IMR-90 (cell line): ENCODE measurements at regions not wholly inside any gene's neighbourhood (a gene's known extent, or its start where the extent isn't known, plus 50 kb on each side); places are given as distances from the start of the nearest gene placed in this dataset.

Source experiments
- ATAC-seq: fragments of 200-7000 bp; cut with Tn5 transposase; 2 replicates; pipeline ENCODE4 v1.9.1; 2020; ENCODE audit warnings: low read depth, mild to moderate bottlenecking, moderate library complexity
- BruUV-seq: library from RNA; stranded (reverse); fragments of 400-500 nt; replicated peaks from 2 replicates; lab custom pipeline; 2021; lab: Mats Ljungman, UMichigan
- CTCF ChIA-PET: fragments of 300-600 bp; formaldehyde crosslinking; extraction: SDS; loops from one replicate; lab custom pipeline; 2021; ENCODE audit warnings: antibody characterized with exemption; lab: Yijun Ruan, JAX
- POLR2A ChIA-PET: fragments of 300-600 bp; sonication (Branson Sonifier 250); formaldehyde crosslinking; loops from one replicate; lab custom pipeline; 2022; ENCODE audit warnings: antibody characterized with exemption; ENCODE audit not compliant: unreplicated experiment; lab: Charles Lee
- DNase-seq: peaks from one replicate; pipeline ENCODE4 v3.0.0; 2013
- H2AFZ ChIP-seq: replicated peaks from 2 replicates; pipeline ENCODE3; 2013; ENCODE audit warnings: low read length, mild to moderate bottlenecking; ENCODE audit not compliant: poor library complexity
- H2AK5ac ChIP-seq: 2 replicates; pipeline ENCODE4 v1.6.1; 2013; ENCODE audit warnings: low read depth, low read length, inconsistent platforms
- H2AK9ac ChIP-seq: replicated peaks from 2 replicates; pipeline ENCODE3; 2013; ENCODE audit warnings: mild to moderate bottlenecking, low read depth, low read length, moderate library complexity; ENCODE audit not compliant: poor library complexity
- H2BK120ac ChIP-seq: 2 replicates; pipeline ENCODE4 v1.6.1; 2013; ENCODE audit warnings: low read depth, low read length, inconsistent platforms
- H2BK15ac ChIP-seq: 3 replicates; pipeline ENCODE4 v1.6.1; 2013; ENCODE audit warnings: low read depth, low read length, inconsistent platforms
- H2BK20ac ChIP-seq: 2 replicates; pipeline ENCODE4 v1.6.1; 2013; ENCODE audit warnings: low read depth, mild to moderate bottlenecking, inconsistent platforms, low read length, moderate library complexity
- H2BK5ac ChIP-seq: 2 replicates; pipeline ENCODE4 v1.6.1; 2013; ENCODE audit warnings: mild to moderate bottlenecking, low read depth, low read length, inconsistent platforms; ENCODE audit not compliant: poor library complexity, severe bottlenecking
- H3K14ac ChIP-seq: replicated peaks from 2 replicates; pipeline ENCODE4 v1.6.1; 2013; ENCODE audit warnings: low read depth, low read length, inconsistent platforms
- H3K18ac ChIP-seq: 2 replicates; pipeline ENCODE4 v1.6.1; 2013; ENCODE audit warnings: low read depth, low read length, control low read depth
- H3K23ac ChIP-seq: 2 replicates; pipeline ENCODE4 v1.6.1; 2013; ENCODE audit warnings: low read depth, low read length, inconsistent platforms
- H3K27ac ChIP-seq: 2 replicates; pipeline ENCODE4 v1.5.1; 2013; ENCODE audit warnings: mild to moderate bottlenecking, control low read depth, low read length; ENCODE audit not compliant: insufficient read depth
- H3K27me3 ChIP-seq: 2 replicates; pipeline ENCODE4 v1.6.1; 2013; ENCODE audit warnings: low read length; ENCODE audit not compliant: control insufficient read depth, insufficient read depth
- H3K36me3 ChIP-seq: 2 replicates; pipeline ENCODE4 v1.6.1; 2013; ENCODE audit warnings: low read length, mixed read lengths; ENCODE audit not compliant: control insufficient read depth, insufficient read depth
- H3K4ac ChIP-seq: 2 replicates; pipeline ENCODE4 v1.6.1; 2013; ENCODE audit warnings: low read depth, low read length, inconsistent platforms
- H3K4me1 ChIP-seq: 2 replicates; pipeline ENCODE4 v1.6.1; 2013; ENCODE audit warnings: low read length, mixed read lengths; ENCODE audit not compliant: control insufficient read depth, insufficient read depth
- H3K4me2 ChIP-seq: 2 replicates; pipeline ENCODE4 v1.6.1; 2013; ENCODE audit warnings: low read depth, mild to moderate bottlenecking, control low read depth, low read length, moderate library complexity
- H3K4me3 ChIP-seq: 2 replicates; pipeline ENCODE4 v1.5.1; 2013; ENCODE audit warnings: low read depth, mild to moderate bottlenecking, control low read depth, low read length, moderate library complexity; ENCODE audit not compliant: insufficient read depth
- H3K56ac ChIP-seq: 2 replicates; pipeline ENCODE4 v1.6.1; 2013; ENCODE audit warnings: low read length, inconsistent platforms; ENCODE audit not compliant: insufficient read depth; ENCODE audit errors: extremely low read depth
- H3K79me1 ChIP-seq, 2 experiments: 2 replicates each; pipeline ENCODE4 v1.6.1; 2013; ENCODE audit warnings: low read length in 2 of 2, inconsistent platforms in 1 of 2, low read depth in 1 of 2
- H3K9ac ChIP-seq: 2 replicates; pipeline ENCODE4 v1.6.1; 2013; ENCODE audit warnings: low read depth, low read length, control low read depth
- H3K9me1 ChIP-seq: 2 replicates; pipeline ENCODE4 v1.6.1; 2013; ENCODE audit warnings: low read length, inconsistent platforms; ENCODE audit not compliant: insufficient read depth
- H3K9me3 ChIP-seq: 2 replicates; pipeline ENCODE4 v1.6.1; 2013; ENCODE audit warnings: low read length; ENCODE audit not compliant: control insufficient read depth, insufficient read depth
- H4K20me1 ChIP-seq: 2 replicates; pipeline ENCODE4 v1.6.1; 2013; ENCODE audit warnings: low read length, inconsistent platforms; ENCODE audit not compliant: insufficient read depth
- H4K5ac ChIP-seq: 2 replicates; pipeline ENCODE4 v1.6.1; 2013; ENCODE audit warnings: mild to moderate bottlenecking, low read depth, low read length, control low read depth
- H4K8ac ChIP-seq, 2 experiments: 2 replicates each; pipeline ENCODE4 v1.6.1; 2013; ENCODE audit warnings: low read depth in 2 of 2, low read length in 2 of 2, control low read depth in 1 of 2, inconsistent platforms in 1 of 2
- H4K91ac ChIP-seq: 2 replicates; pipeline ENCODE4 v1.6.1; 2013; ENCODE audit warnings: low read depth, low read length, inconsistent platforms; ENCODE audit not compliant: insufficient read depth
- BHLHE40 ChIP-seq: fragments of 150-350 bp; IDR thresholded peaks from 2 replicates; pipeline ENCODE4 v1.6.1; 2016; ENCODE audit warnings: mild to moderate bottlenecking, low read depth, low read length
- MAZ ChIP-seq: IDR thresholded peaks from 2 replicates; pipeline ENCODE4 v1.6.1; 2012; ENCODE audit warnings: low read depth, mild to moderate bottlenecking, low read length, improper control_type of control experiment, moderate library complexity, borderline replicate concordance
- MXI1 ChIP-seq: IDR thresholded peaks from 2 replicates; pipeline ENCODE4 v1.6.1; 2012; ENCODE audit warnings: low read depth, mild to moderate bottlenecking, low read length, moderate library complexity, borderline replicate concordance
- POLR2A ChIP-seq: IDR thresholded peaks from 2 replicates; pipeline ENCODE4 v1.6.1; 2012; ENCODE audit warnings: mild to moderate bottlenecking, low read depth, low read length
- RFX5 ChIP-seq: IDR thresholded peaks from 2 replicates; pipeline ENCODE4 v1.8.0; 2012; ENCODE audit warnings: low read depth, mild to moderate bottlenecking, low read length, moderate library complexity
- WGBS, 2 experiments: methylation state at CpG; one replicate each; pipeline versions ENCODE4 v1.1.5 to v1.1.7; 2013; ENCODE audit warnings: missing lambda C conversion rate in 2 of 2; ENCODE audit not compliant: insufficient read length in 1 of 2; ENCODE audit errors: extremely low coverage in 2 of 2; 5-methylcytosine and 5-hydroxymethylcytosine counted together
- dilution Hi-C: fragments of 300-500 bp; cut with HindIII; formaldehyde crosslinking; loops from one replicate; pipeline ENCODE4 v1.14.3; 2018; ENCODE audit warnings: low sequenced_read_pairs; ENCODE audit not compliant: unreplicated experiment
- in situ Hi-C: fragments of 300-500 bp; cut with MboI; formaldehyde crosslinking; loops from 3 replicates; pipeline ENCODE4 v1.14.3; 2019; ENCODE audit warnings: low sequenced_read_pairs, inconsistent platforms, mixed read lengths
- intact Hi-C: fragments of 100-400 bp; cut with micrococcal nuclease; formaldehyde crosslinking; loops from 2 replicates; pipeline ENCODE4 v1.10.0; 2022

DNA sequence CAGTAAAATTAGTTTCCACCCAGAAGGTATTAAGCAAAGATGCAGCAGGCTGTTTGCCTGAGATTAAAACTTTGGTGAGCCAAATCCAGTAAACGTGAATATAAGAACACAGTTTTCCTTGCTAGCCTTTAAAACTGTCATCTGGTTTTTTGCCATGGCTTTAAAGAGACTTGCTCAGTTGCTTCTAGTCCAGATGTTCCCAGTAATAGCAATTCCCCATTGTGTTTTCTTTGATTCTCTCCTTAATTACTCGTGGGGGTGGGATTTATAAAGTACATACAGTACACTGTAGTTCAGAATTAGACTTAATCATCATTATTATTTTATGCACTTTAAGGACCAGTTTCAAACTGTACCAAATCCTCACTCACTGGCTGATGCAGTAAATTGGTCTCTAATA, 303.5 kb upstream of the ZNF804A start:
- intact Hi-C loops (no loop called here), dilution Hi-C loops (no loop called here), in situ Hi-C loops (no loop called here)
- no peak overlapping the region for H3K27ac ChIP-seq
- H4K5ac ChIP-seq: no peak overlapping the region
- H3K4ac ChIP-seq: no peak overlapping the region
- no peaks in the 10 kb centered on the region for H4K20me1 ChIP-seq
- ChIA-PET POLR2A (interaction anchor here (0.6 kb wide), 1 partner anchor 1960 kb away, joined by 4 read pairs; no protein-coding TSS in a partner anchor), CTCF (no interaction called here)
- no peak overlapping the region for H2BK15ac ChIP-seq
- no peak overlapping the region for H3K14ac ChIP-seq
- no peak overlapping the region for H3K4me2 ChIP-seq
- no peaks in the 10 kb centered on the region for H3K4me1 ChIP-seq
- ATAC-seq (no peak), DNase-seq (no peak)
- no peak overlapping the region for H4K8ac ChIP-seq
- H3K23ac ChIP-seq: no peak overlapping the region
- H3K9me1 ChIP-seq: no peaks in the 10 kb centered on the region
- no peak overlapping the region for H4K91ac ChIP-seq
- WGBS, 2 experiments: no CpG with 5 or more reads among the region's 2 CpGs
- no peak overlapping the region for H2BK120ac ChIP-seq
- no peak overlapping the region for H2AK9ac ChIP-seq
- H3K36me3 ChIP-seq: no peaks in the 10 kb centered on the region
- H3K56ac ChIP-seq: no peak overlapping the region
- TF ChIP-seq RFX5: no peak
- TF ChIP-seq BHLHE40: no peak
- TF ChIP-seq MXI1: no peak
- TF ChIP-seq POLR2A: no peak
- TF ChIP-seq MAZ: no peak
- no peaks in the 10 kb centered on the region for H3K79me1 ChIP-seq
- no peak overlapping the region for H2BK5ac ChIP-seq
- no peak overlapping the region for H2AFZ ChIP-seq
- no peak overlapping the region for H3K18ac ChIP-seq
- H3K4me3 ChIP-seq: no peak overlapping the region
- BruUV-seq: no TSS peak
- H3K9ac ChIP-seq: no peak overlapping the region
- H3K9me3 ChIP-seq: no peaks in the 10 kb centered on the region; the same call in 1 of the 2 replicates
- no peaks in the 10 kb centered on the region for H3K27me3 ChIP-seq
- H2AK5ac ChIP-seq: no peak overlapping the region
- H2BK20ac ChIP-seq: no peak overlapping the region
